PC-3 (cell line): ENCODE measurements at regions not wholly inside any gene's neighbourhood (a gene's known extent, or its start where the extent isn't known, plus 50 kb on each side); places are given as distances from the start of the nearest gene placed in this dataset.

ENCODE experiments used
- ATAC-seq: fragments of 200-7000 bp; cut with Tn5 transposase; 2 replicates; pipeline ENCODE4 v1.9.1; 2020; ENCODE audit warnings: mild to moderate bottlenecking, moderate library complexity
- BruUV-seq: library from RNA; stranded (reverse); fragments of 400-500 nt; replicated peaks from 2 replicates; lab custom pipeline; 2021; lab: Mats Ljungman, UMichigan
- CTCF ChIA-PET: fragments of 300-600 bp; sonication (Branson Sonifier 250); formaldehyde crosslinking; loops from one replicate; lab custom pipeline; 2022; ENCODE audit warnings: antibody characterized with exemption; lab: Charles Lee
- POLR2A ChIA-PET: fragments of 300-600 bp; sonication (Branson Sonifier 250); formaldehyde crosslinking; loops from one replicate; lab custom pipeline; 2022; ENCODE audit warnings: antibody characterized with exemption; ENCODE audit not compliant: unreplicated experiment; lab: Charles Lee
- DNase-seq: peaks from one replicate; pipeline ENCODE4 v3.0.0-alpha.2; 2015
- H2AFZ ChIP-seq: fragments of 300-600 bp; sonication (generic); 2 replicates; pipeline ENCODE4 v1.6.0; 2016; ENCODE audit warnings: antibody characterized with exemption, low read length
- H3F3A ChIP-seq: fragments of 300-600 bp; sonication (generic); one replicate; pipeline ENCODE4 v1.6.0; 2017; ENCODE audit warnings: antibody characterized with exemption, low read length, control low read depth, mild to moderate bottlenecking; ENCODE audit not compliant: unreplicated experiment
- H3K27ac ChIP-seq: fragments of 300-600 bp; sonication (generic); 2 replicates; pipeline ENCODE4 v1.5.1; 2016; ENCODE audit warnings: mild to moderate bottlenecking, low read length
- H3K27me3 ChIP-seq: fragments of 300-600 bp; sonication (generic); 2 replicates; pipeline ENCODE4 v1.6.1; 2016; ENCODE audit warnings: low read length, mixed read lengths
- H3K36me3 ChIP-seq: fragments of 300-600 bp; sonication (generic); 2 replicates; pipeline ENCODE4 v1.6.1; 2016; ENCODE audit warnings: low read depth, mixed run types, low read length, mixed read lengths
- H3K4me1 ChIP-seq: fragments of 300-600 bp; sonication (generic); 2 replicates; pipeline ENCODE4 v1.5.1; 2016; ENCODE audit warnings: low read length; ENCODE audit not compliant: insufficient read depth
- H3K4me2 ChIP-seq: fragments of 300-600 bp; sonication (generic); 2 replicates; pipeline ENCODE4 v1.6.0; 2016; ENCODE audit warnings: low read length
- H3K4me3 ChIP-seq: fragments of 300-600 bp; sonication (generic); 2 replicates; pipeline ENCODE4 v1.5.1; 2016; ENCODE audit warnings: mild to moderate bottlenecking, low read length, mixed read lengths
- H3K79me2 ChIP-seq: fragments of 300-600 bp; sonication (generic); 2 replicates; pipeline ENCODE4 v1.6.1; 2017; ENCODE audit warnings: low read length, mixed read lengths
- H3K9ac ChIP-seq: fragments of 300-600 bp; sonication (generic); 2 replicates; pipeline ENCODE4 v1.6.0; 2016; ENCODE audit warnings: mild to moderate bottlenecking, low read length
- H3K9me2 ChIP-seq: fragments of 300-600 bp; sonication (generic); replicated peaks from 2 replicates; pipeline ENCODE4 v1.6.1; 2016; ENCODE audit warnings: mixed run types, low read length, mixed read lengths
- H3K9me3 ChIP-seq: fragments of 300-600 bp; sonication (generic); 2 replicates; pipeline ENCODE4 v1.6.1; 2016; ENCODE audit warnings: low read length, mixed read lengths
- H4K20me1 ChIP-seq: fragments of 300-600 bp; sonication (generic); 2 replicates; pipeline ENCODE4 v1.6.1; 2016; ENCODE audit warnings: low read length, mixed read lengths
- CTCF ChIP-seq: fragments of 300-600 bp; sonication (generic); conservative IDR thresholded peaks from 2 replicates; pipeline ENCODE4 v1.5.1; 2017; ENCODE audit warnings: antibody characterized with exemption, low read depth, mild to moderate bottlenecking, low read length
- EZH2 ChIP-seq: fragments of 300-600 bp; sonication (generic); IDR thresholded peaks from one replicate; pipeline ENCODE4 v1.6.1; 2017; ENCODE audit warnings: antibody characterized with exemption, mild to moderate bottlenecking, low read length; ENCODE audit not compliant: unreplicated experiment
- EZH2phosphoT487 ChIP-seq: fragments of 300-600 bp; sonication (generic); IDR thresholded peaks from 2 replicates; pipeline ENCODE4 v1.6.1; 2018; ENCODE audit warnings: mild to moderate bottlenecking, antibody characterized with exemption, low read length, borderline replicate concordance
- intact Hi-C: fragments of 100-400 bp; cut with micrococcal nuclease; formaldehyde crosslinking; loops from 2 replicates; pipeline ENCODE4 v1.9.0; 2023

GRCh38 chr11:134583397-134583990 lies 171.5 kb upstream of the B3GAT1 start:
- BruUV-seq, result no TSS peak
- no peak overlapping the region for H3K4me3 ChIP-seq
- H3K9me3 ChIP-seq, result no peaks in the 10 kb centered on the region
- ChIA-PET POLR2A (no interaction called here), CTCF (no interaction called here)
- no peaks in the 10 kb centered on the region for H3K4me1 ChIP-seq
- TF ChIP-seq EZH2 (no peak), CTCF (no peak), EZH2phosphoT487 (no peak)
- H3K36me3 ChIP-seq, result no peaks in the 10 kb centered on the region
- no peaks in the 10 kb centered on the region for H4K20me1 ChIP-seq
- no peaks in the 10 kb centered on the region for H3K79me2 ChIP-seq
- intact Hi-C loops, result no loop called here
- ATAC-seq, result no peak
- no peak for DNase-seq
- H3F3A ChIP-seq, result no peaks in the 10 kb centered on the region
- H2AFZ ChIP-seq, result no peak overlapping the region
- H3K4me2 ChIP-seq, result no peak overlapping the region
- peaks cover 13% of the 10 kb centered on the region; the same call in 1 of the 2 replicates for H3K27me3 ChIP-seq
- no peak overlapping the region for H3K9ac ChIP-seq
- no peaks in the 10 kb centered on the region for H3K9me2 ChIP-seq
- no peak overlapping the region for H3K27ac ChIP-seq

- ChIA-PET POLR2A (no interaction called here), CTCF (no interaction called here)
- H3K27me3 ChIP-seq, result peaks cover 12% of the 10 kb centered on the region
- no peaks in the 10 kb centered on the region for H3K9me2 ChIP-seq
- H3K4me1 ChIP-seq, result no peaks in the 10 kb centered on the region
- H3K9ac ChIP-seq, result no peak overlapping the region
- ATAC-seq (no peak), DNase-seq (no peak)
- no peaks in the 10 kb centered on the region for H3K36me3 ChIP-seq
- intact Hi-C loops, result no loop called here
- no peaks in the 10 kb centered on the region for H3F3A ChIP-seq
- H2AFZ ChIP-seq, result no peak overlapping the region
- no peak overlapping the region for H3K4me2 ChIP-seq
- no peak overlapping the region for H3K4me3 ChIP-seq
- no peak overlapping the region for H3K27ac ChIP-seq
- H3K9me3 ChIP-seq, result no peaks in the 10 kb centered on the region
- H3K79me2 ChIP-seq, result no peaks in the 10 kb centered on the region
- BruUV-seq, result no TSS peak
- no peaks in the 10 kb centered on the region for H4K20me1 ChIP-seq
- TF ChIP-seq CTCF (no peak), EZH2phosphoT487 (no peak), EZH2 (no peak)
Measured at GRCh38 chr11:134582770-134583095, 170.7 kb upstream of the B3GAT1 start.

- Histone ChIP-seq H3K27me3 (peaks cover 15% of the 10 kb centered on the region), H3K36me3 (no peaks in the 10 kb centered on the region), H3K4me1 (no peaks in the 10 kb centered on the region), H2AFZ (no peak overlapping the region), H4K20me1 (no peaks in the 10 kb centered on the region), H3K9ac (no peak overlapping the region), H3K4me2 (no peak overlapping the region), H3K4me3 (no peak overlapping the region), H3K79me2 (no peaks in the 10 kb centered on the region), H3K27ac (no peak overlapping the region), H3K9me3 (no peaks in the 10 kb centered on the region), H3F3A (no peaks in the 10 kb centered on the region), H3K9me2 (no peaks in the 10 kb centered on the region)
- intact Hi-C loops, result no loop called here
- BruUV-seq, result no TSS peak
- DNase-seq (no peak), ATAC-seq (no peak)
- POLR2A ChIA-PET, result no interaction called here
- TF ChIP-seq EZH2phosphoT487 (no peak), CTCF (no peak), EZH2 (no peak)
- CTCF ChIA-PET, result no interaction called here
Measured at GRCh38 chr11:134581966-134582769, 170.1 kb upstream of the B3GAT1 start.
